ENCODE measurements at regions not wholly inside any gene's neighbourhood (a gene's known extent, or its start where the extent isn't known, plus 50 kb on each side); places are given as distances from the start of the nearest gene placed in this dataset.
"Not testable (repeated sequence)": the region's sequence is repeated elsewhere in the genome, so short reads cannot be mapped to it uniquely, and the experiment has no call there.

- DNase-seq (ENCODE audit: low spot score) = not testable (repeated sequence)
These were observed 121.7 kb downstream of the ATP6V0E2 start for GRCh38 chr7:149995369-149996026.

DNA sequence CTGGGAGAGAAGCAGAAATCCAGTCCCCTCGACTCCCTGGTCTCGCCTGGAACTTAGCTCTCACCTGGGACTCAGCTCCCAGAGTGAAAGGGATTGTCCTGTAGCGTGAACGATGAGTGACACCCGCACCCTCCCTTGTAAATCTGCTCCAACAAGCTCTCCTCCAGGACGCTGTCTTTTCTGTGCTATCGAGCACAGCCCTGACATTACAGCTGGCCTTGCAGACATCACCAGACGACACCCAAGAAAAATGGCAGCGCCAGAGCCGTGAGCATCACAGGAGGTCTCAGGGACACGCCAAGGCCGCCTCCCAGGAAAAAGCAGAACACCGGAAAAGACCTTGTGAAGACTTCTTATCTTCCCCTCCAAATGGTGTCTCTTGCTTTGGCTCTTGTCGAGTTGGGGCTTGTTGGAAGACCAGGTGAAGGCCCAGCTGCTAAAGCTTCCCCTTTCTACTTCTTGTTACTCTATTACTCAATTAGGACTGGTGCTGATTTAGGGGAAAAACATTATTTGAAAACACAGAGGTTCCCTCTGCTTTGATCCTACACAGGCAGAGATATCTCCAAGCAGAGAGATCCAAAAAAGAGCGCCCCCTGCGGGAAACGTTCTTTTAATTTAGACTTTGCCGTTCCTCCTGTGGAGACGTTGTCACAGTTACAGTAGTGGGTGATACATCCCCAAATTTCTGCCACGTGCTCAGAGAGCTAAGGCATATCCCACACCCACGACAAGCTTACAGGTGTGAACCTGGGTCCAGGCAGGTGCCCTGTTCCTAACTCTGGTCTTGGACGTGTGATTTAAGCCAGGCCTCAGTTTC, 127.2 kb downstream of the ATP6V0E2 start:
- not testable (repeated sequence) for DNase-seq (ENCODE audit: low spot score)

- no peak for DNase-seq (ENCODE audit: low spot score)
These were observed 129.6 kb downstream of the ATP6V0E2 start for GRCh38 chr7:150003304-150003810.

GRCh38 chr7:150003973-150004372, 130.2 kb downstream of the ATP6V0E2 start:
- DNase-seq (ENCODE audit: low spot score) = not testable (repeated sequence)

- DNase-seq (ENCODE audit: low spot score) = not testable (repeated sequence)
These were observed 131.1 kb downstream of the ATP6V0E2 start for GRCh38 chr7:150004843-150005242.

DNA sequence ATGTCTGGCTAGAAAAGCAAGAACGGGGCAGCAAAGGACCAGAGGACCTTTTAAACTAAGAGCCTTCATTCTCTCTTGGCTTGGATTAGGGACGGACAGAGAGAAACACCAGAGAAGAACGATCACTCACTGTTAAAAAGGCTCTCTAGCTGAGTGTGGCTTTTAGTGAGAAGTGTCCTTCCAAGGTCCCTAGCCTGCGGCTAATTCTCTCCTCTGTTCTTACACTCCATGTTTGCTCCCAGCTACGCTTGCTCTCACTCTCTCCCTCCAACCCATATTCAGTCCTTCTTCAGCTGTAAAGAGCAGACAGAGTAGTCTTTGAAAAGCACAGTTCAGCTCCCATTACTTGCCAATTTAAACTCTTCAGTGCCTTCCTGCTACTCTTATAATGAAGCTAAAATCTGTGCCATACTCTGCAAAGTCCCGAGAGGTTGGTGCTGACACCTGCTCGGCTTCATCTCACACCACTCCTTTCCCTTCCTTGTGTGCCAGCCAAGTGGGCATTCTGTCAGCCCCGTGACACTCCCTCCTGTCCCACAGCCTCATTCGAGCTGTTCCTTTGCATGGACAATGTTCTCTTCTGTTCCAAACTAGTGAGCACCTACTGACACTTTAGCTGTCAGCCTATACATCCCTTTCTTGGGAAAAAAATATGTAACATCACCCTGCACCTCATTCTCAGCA, 136.0 kb downstream of the ATP6V0E2 start:
- not testable (repeated sequence) for DNase-seq (ENCODE audit: low spot score)

DNA sequence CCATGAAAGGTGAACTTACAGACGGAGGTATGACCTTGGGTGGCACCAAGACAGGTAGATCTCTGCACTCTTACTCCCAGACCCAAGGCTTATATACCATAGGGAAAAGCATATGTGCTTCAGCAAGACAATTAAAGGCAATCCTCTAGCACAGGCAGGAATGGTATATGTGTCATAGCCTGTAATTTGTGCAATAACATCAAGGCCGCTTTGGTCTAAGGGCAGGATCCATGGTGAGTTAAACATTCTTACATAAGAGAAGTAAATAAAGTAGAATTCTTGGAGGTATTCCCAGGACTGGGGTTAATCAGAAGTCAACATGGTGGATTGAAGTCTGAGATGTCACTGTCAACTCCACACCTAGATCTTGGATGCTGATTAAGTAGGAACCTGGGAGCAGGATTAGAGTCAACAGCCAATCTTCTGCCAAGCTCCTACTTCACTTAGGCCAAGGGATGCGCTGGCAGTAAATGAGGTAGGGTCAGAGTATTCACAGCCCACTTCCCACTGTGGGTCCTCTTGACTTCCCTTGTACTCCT, 143.0 kb downstream of the ATP6V0E2 start:
- DNase-seq (ENCODE audit: low spot score) = not testable (repeated sequence)

DNA sequence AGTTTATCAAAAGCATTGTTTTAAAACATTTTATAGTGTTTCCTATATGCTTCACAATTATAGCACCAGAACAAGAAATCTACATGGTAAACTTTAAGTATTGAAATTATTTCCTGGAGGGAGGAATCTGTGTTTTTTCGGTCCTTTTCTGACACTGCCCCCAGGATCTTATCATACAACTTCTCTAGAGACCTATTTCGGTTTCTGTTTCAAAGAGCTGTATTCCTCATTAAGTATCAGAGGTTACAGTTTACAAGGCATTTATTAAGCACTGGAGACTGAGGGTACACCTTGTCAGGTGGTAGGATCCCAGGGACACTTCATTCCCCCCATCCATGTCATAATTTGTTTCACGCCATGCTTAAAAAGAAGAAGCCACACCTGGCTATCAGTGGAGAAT, 146.4 kb downstream of the ATP6V0E2 start:
- not testable (repeated sequence) for DNase-seq (ENCODE audit: low spot score)

GRCh38 chr7:150024550-150025490, 151.1 kb downstream of the ATP6V0E2 start:
- DNase-seq (ENCODE audit: low spot score) = not testable (repeated sequence)

- DNase-seq (ENCODE audit: low spot score) = not testable (repeated sequence)
These were observed 152.0 kb downstream of the ATP6V0E2 start for GRCh38 chr7:150025802-150026201.

DNA sequence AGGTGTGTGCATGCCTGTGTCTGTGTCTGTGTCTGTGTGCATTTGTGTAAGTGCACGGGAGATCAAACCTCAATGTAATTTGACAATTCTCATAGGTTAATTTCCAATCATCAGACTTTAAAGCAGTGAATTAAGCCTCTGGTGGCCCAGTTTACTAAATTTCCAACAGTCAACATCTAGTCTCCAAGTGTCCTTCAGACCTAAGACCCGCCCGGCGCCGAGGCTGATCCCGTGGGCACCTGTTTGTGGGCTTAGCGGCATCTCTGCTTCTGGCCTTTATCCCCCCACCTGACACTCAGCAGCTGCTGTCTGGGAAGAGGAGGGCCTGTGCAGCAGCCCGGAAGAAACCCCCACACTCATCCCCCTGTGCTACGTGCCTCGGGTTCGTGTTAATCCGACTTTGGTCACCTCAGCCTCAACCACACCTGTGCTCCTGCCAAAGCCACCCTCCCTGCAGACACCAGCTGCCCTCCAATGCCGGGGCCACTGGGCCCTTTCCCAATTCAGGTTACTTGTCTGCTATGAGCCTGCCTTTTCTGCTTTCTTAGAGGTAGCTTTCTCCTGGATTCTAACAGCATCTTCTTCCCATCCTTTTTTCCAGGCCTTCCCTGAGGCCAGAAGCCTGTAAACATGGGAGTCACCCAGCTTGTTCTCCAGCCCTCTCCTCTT, 154.7 kb downstream of the ATP6V0E2 start:
- not testable (repeated sequence) for DNase-seq (ENCODE audit: low spot score)

- not testable (repeated sequence) for DNase-seq (ENCODE audit: low spot score)
These were observed 155.2 kb downstream of the ATP6V0E2 start for GRCh38 chr7:150029013-150029389.

GRCh38 chr7:150031733-150032132, 158.0 kb downstream of the ATP6V0E2 start:
- not testable (repeated sequence) for DNase-seq (ENCODE audit: low spot score)

- not testable (repeated sequence) for DNase-seq (ENCODE audit: low spot score)
These were observed 159.9 kb downstream of the ATP6V0E2 start for GRCh38 chr7:150033711-150034110.

DNA sequence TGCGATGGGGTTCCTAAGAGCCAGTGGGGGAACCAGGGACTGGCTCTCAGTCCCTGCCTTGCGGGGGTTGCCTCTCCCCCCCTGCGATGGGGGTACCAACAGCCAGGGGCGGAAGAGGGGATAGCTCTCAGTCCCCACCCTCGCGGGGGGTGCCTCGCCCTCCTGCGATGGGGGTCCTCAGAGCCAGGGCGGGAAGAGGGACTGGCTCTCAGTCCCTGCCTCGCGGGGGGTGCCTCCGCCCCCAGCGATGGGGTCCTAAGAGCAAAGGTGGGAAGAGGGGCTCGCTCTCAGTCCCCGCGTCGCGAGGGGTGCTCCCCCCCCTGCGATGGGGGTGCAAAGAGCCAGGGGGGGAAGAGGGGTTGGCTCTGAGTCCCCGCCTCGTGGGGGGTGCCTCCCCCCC, 162.0 kb downstream of the ATP6V0E2 start:
- not testable (repeated sequence) for DNase-seq (ENCODE audit: low spot score)

DNA sequence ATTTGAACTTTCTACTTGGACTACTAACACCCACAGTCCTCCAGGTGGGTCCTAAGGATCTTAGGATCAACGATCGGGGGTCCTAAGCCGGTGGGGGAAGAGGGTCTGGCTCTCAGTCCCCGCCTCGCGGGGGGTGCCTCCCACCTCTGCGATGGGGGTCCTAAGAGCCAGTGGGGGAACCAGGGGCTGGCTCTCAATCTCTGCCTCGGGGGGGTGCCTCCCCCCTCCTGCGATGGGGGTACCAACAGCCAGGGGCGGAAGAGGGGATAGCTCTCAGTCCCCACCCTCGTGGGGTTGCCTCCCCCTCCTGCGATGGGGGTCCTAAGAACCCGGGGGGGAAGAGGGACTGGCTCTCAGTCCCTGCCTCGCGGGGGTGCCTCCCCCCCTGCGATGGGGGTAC, 165.3 kb downstream of the ATP6V0E2 start:
- DNase-seq (ENCODE audit: low spot score) = not testable (repeated sequence)

DNA sequence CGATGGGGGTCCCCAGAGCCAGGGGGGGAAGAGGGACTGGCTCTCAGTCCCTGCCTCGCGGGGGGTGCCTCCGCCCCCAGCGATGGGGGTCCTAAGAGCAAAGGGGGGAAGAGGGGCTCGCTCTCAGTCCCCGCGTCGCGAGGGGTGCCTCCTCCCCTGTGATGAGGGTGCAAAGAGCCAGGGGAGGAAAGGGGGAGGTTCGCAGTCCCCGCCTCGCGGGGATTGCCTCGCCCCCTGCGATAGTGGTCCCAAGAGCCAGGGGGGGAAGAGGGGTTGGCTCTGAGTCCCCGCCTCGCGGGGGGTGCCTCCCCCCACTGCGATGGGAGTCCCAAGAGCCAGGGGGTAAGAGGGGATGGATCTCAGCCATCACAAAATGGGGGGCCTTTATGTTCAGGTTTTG, 168.5 kb downstream of the ATP6V0E2 start:
- not testable (repeated sequence) for DNase-seq (ENCODE audit: low spot score)

DNA sequence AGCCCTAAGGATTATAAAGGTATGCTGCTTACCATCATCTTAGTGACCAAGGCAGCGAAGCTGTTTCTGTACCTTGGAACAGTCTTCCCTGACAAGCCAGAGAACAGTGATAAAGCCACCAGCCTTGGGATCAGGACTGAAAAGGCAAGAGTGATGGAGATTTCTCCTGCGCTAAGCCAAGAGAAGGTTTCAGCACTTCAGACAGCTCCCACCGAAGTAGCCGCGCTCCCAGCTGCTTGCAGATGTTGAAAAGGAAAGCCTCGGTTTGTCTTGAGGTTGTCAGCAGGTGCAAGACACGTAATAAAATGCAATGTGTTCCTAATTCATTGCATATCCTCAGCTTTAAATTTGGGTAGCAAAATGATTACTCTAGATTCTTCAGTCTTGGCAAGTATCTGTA, 171.0 kb downstream of the ATP6V0E2 start:
- not testable (repeated sequence) for DNase-seq (ENCODE audit: low spot score)

DNA sequence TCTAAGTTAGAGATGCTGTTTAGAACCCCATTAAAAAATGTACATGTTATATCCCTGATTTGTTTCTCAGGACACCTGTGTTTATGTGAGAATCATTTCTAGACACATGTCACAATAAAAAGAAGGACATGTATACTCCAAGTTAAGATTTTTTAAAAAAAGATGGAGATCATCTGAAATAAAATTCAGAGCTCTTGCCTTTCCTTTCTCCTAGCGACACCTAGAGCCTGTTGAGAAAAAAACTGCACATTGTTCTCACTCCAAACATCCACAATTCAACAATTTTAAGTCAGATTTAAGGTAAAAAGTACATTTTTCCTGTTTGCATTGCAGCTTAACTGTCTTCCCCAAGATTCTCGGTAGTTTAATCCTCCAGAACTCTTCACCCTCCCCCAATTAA, 171.8 kb downstream of the ATP6V0E2 start:
- not testable (repeated sequence) for DNase-seq (ENCODE audit: low spot score)
